GM21723 (cell line): ENCODE measurements at regions not wholly inside any gene's neighbourhood (a gene's known extent, or its start where the extent isn't known, plus 50 kb on each side); places are given as distances from the start of the nearest gene placed in this dataset.

ENCODE experiments used
- ATAC-seq: cut with Tn5 transposase; IDR thresholded peaks from one replicate; pipeline ENCODE4 v1.9.1; 2021; ENCODE audit warnings: mild to moderate bottlenecking, moderate library complexity; ENCODE audit not compliant: unreplicated experiment

DNA sequence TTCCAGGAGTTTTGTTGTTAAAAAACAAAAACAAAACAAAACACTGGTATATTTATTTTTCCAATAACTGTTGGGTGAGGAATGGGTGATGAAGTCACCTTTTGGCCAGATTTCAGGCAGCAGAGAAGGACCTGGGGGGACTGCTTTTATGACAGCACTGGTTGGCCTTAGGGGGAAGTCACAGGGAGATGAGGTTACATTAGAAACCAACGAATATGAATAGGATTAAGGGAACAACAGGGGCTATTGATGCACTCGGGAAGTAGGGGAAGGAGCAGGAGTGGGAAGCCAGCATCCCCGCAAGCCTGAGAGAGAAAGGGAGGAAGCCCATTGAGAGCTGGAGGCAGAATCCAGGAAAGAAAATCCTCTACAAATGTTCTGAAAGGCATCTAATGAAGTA is 958.4 kb downstream of the TYW1 start:
- ATAC-seq = no peak

DNA sequence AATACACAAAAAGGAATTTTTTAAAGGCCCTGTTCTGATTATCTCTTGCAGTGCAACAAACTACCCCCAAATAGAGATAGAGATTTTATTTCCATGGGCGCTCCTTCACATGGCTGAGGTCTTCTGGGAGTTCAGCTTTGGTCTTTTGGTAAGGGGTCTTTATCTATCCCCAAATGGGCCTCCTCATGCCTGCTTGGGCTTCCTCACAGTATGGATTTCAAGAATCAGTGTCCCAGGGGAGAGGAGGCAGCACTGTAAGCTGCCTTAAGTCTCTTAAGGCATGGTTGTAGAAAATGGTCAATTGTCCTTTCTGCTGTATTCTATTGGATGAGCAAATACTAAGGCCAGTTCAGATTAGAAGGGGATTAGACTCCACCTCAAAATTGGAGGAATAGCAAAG is 966.2 kb downstream of the TYW1 start:
- no peak for ATAC-seq

DNA sequence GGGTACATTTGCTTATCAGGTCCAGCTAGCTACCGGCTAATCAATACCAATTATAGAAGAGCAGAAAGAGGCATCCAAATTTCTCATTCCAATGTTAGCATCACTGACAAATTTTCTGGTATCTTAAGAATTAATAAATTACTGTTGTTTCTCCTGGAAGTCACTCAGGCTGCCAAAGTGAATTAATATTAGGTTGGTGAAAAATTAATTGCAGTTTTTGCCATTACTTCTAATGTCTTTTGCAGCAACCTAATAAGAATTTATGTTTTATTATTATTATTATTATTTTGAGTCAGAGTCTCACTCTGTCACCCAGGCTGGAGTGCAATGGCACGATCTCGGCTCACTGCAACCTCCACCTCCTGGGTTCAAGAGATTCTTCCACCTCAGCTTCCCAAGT is 979.9 kb downstream of the TYW1 start:
- ATAC-seq = no peak

DNA sequence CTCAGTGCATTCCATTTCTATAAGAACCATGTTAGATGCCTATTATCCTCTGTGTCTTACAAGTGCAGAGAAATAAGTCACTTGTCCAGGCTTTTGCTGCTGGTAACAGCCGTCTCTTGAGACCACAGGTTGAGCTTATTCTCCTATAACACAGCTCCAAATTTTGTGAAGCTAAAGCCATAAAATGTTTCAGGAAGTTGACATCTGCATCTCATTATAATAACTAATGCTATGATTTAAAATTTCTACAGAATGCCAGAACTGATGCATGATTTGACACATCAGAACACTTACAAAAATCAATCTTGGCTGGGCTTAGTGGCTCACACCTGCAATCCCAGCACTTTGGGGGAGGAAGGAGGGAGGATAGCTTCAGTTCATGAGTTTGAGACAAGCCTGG is 986.9 kb downstream of the TYW1 start:
- ATAC-seq = no peak

DNA sequence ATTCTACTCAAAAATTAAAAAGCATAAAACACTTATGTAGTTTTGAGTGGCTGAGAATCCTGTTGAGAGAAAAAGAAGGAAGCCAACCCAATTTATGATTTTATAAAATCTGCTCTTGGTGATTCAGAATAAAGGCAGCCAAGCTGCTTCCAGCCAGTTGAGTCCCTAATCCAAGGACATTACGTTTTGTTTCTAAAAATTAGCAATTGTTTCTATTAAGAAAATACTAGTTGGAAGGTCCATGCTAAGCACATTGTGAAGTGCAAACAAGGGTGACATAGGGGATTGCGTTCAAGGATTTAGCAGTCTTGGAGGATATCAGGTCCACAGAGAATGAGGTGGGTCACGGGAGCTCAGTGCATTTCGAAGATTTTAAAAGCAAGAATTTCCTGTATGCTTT is 987.7 kb downstream of the TYW1 start:
- ATAC-seq = no peak

DNA sequence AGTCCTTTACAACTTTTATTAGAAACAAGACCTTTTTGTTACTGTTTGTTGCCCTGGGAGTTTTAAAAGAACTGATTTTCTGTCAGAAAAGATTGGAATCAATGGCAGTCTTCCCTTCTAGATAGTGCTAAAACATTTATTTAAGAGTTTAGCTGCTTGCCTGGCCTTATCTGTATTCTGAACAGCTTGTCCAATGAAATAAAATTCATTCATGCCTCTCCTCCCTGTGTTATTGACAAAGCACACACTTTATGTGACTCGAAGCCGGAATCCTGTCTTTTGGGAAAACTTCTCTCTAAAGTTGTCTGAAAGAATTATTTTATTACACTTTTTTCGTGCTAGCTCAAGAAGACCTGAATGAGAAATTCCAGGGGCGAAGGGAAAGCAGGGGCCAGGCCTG is 992.5 kb downstream of the TYW1 start:
- ATAC-seq = no peak

DNA sequence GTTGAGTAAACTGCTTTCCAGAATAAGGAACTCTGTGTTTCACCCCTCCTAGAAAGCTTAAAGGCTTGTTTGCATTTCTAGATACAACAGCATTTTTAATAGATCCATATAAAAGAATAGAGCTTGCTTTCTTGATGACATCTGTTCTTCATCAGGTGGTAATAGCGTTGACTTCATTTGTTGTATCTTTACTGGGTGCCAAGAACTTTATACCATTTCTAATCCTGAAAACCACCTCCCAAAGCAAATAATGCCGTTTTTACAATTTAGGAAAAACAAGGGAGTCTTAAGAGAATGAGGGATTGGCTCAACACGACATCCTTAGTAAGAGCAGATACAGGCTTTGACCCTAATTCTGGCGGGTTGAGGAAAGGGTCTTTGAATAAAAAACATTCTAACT is 993.4 kb downstream of the TYW1 start:
- no peak for ATAC-seq

DNA sequence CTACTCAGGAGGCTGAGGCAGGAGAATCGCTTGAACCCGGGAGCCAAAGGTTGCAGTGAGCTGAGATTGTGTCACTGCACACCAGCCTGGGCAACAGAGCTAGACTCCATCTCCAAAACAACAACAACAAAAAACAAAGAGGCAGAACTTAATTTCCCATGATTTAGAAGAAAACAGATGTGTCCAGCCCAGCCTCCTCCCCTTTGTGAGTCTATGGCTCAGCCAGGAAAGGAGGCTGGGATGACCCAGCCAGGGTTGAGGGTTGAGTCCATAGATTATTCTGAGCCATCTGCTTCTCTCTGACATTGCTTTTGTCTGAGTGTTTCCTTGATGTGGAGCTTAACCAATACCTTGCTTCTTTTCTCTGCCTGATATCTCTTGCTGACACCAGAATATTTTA is 994.1 kb downstream of the TYW1 start:
- ATAC-seq = no peak

DNA sequence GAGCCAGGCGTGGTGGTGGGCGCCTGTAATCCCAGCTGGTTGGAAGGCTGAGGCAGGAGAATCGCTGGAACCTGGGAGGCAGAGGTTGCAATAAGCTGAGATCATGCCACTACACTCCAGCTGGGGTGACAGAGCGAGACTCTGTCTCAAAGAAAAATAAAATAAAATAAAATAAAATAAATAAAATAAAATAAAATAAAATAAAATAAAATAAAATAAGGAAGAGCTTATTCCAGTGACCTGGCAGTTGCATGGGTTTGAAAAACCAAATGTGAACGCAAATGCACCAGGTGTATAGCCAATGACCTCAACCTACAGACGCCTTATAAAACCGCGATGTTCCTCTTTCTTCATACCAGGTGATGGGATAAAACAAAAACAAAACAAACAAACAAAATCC is 995.7 kb downstream of the TYW1 start:
- ATAC-seq = no peak

DNA sequence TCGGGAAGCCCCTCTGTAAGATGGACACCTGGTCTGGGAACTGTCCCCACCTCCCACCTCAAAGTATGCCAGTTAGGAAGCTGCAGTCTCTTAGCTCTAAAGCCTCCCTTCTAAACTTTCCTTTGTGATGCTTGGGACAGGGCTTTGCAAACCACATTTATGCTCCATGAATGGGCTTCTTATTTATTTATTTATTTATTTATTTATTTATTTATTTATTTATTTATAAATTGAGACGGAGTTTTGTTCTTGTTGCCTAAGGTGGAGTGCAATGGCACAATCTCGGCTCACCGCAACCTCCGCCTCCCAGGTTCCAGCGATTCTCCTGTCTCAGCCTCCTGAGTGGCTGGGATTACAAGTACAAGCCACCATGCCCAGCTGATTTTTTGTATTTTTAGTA is 1009.4 kb downstream of the TYW1 start:
- ATAC-seq = no peak

DNA sequence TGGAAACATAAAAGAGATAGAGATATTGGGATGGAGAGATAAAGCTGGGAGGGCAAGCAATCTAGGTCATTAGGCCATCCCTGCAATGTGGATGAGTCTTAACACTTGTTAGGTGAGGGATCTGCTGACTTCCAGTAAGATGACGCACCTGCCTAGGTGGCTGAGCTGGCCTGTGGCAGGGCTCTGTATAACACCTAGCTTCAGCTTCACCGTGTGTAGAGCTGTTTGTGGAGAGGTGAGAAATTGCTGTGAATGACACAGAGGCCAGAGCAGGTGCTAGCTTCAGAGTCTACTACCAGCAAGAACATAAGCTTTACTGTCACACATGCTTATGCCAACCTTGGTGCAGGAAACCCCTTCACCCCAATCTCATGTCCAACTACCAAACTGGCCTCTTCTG is 1010.0 kb downstream of the TYW1 start:
- ATAC-seq = no peak

DNA sequence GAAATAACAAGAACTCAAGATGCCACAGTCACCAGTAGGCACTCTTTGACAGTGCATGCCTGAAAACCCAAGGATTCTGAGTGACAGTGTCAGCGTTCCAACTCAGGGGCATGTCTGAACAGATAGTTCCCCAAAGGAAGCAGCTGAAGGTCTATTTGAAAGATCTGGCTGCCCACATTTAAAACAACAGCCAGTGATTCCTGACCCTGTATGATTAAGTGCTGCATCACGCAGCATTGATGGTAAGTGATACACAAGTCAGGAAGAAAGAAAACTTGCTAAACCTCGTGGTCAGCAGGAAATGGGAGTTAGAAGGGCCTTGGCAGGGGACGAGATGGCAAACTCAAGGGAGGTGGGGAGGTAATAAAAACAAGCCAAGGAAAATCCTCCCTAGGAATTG is 1013.1 kb downstream of the TYW1 start:
- no peak for ATAC-seq

DNA sequence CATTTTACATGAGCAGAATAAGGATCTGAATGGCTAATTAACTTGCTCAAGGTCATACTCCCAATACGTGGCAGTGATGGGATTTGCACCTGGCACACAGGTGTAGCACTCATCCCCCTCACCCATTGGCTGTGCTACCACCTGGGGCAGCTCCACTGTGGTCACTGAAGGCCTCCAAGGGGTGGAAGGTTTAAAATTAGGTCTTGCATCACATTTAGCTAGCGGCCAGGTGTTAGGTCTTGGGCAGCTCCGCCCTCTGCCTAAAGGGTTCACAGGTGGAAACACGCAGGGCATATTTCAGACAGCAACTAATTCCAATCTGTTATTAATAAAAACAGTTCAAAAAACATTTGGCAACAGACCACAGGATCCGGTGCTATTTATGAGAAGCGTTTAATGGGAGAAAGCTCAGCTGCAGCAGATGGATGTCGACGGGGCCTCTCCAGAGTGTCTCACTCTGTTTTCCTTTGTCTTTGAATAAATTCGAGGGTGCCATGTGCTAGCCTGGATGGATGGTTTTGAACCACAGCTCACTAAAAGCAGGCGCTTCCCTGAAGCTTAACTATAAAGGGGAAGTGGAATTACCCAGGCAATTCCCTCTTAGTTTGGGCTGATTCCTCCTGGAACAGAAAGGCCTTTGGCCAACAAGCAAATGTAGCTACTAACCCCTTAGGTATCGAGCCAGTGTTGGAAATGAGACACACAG is 1017.6 kb downstream of the TYW1 start:
- no peak for ATAC-seq

DNA sequence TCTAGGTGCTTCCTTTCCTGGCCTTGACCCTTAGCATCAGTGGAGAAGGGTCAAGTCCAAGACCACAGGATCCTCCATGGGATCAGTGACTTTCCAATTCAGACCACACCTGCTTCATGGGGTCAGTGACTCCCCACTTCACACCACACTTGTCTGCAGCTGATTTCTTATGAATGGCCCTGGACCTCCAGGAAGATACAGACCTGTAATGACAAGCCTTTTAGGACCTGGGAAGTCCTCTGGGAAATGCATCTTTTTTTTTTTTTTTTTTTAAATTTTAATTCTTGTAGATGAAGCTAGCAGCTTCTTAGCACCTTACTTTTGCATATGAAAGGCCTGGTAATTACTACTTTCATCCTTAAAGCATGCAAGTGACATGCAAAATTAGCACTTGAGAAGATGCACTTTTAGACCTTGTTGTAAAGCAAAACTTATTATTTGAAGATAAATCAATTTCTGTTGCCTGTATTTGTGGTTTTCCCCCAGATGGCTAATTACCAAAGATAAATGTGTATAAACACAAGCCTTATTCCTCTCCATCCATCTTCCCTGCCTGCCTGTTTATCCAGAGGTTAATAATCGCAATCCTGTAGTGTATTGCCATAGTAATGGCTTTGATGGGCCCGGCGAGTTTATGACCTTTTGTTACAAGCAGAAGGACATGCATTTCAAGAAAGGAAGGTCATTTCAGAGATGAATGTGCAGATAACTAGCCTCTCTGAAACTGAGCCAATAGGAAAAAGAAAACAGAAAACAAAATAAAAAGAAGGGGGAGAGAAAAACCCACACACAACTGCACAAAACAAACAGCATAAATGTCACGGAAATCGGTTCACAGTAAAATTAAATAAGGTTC is 1018.7 kb downstream of the TYW1 start:
- no peak for ATAC-seq

DNA sequence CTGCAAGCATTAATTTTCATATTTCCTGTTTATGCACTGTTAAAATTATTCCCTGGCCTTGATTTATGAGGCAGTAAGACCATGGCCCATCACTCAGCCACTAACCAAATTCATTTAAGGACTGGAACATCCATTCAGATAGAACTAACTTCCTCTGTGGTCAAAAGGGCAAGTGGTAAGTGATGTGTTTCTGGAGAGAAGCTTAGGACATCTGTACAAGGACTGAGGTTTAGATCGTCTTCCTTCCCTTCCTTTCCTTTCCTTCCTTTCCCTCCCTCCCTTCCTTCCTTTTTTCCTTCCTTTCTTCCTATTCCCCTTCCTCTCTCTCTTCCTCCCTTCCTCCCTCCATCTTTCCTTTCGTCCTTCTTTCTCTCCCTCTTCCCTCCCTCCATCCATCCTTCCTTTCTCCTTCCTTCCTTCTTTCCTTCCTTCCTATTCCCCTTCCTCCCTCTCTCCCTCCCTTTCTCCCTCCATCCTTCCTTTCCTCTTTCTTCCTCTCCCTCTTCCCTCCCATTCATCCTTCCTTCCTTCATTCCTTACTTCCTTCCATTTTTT is 1019.4 kb downstream of the TYW1 start:
- no peak for ATAC-seq

DNA sequence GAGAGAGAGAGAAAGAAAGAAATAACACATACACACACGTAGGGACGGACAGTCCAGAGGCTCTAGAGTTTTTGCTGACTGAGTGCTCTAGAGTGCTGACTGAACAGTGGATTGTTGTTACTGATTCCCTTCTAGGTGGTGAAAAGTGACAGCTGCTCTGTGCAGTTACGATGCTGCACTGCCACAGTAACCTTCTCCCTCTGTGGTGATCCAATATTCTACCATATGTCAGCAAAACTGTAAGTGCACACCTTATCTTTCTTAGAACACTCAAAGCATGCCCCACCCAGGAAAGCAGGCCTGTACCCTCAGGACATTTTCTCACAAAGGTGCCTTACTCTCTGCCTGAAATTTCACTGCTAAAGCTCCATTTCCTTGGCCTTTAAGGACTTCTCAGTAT is 1023.5 kb downstream of the TYW1 start:
- no peak for ATAC-seq

DNA sequence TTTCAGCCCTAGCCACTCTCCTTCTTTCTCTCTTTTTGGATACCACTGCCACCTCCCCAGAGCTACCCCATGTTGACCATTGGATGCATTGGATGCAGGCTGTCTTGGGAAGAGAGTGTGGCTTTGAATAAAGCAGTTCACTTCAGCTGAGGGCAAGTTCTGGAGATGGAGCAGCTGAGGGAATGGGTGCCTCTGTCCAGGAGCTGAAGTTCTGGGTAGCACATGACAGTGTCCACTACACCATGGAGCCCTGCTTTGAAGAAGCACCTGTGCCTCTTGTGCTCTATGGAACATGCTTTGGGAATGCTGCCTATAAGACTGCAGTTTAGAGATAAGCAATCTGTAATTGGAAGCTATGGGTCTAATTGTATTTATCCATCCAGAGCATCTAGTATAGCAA is 1028.7 kb downstream of the TYW1 start:
- ATAC-seq = no peak

DNA sequence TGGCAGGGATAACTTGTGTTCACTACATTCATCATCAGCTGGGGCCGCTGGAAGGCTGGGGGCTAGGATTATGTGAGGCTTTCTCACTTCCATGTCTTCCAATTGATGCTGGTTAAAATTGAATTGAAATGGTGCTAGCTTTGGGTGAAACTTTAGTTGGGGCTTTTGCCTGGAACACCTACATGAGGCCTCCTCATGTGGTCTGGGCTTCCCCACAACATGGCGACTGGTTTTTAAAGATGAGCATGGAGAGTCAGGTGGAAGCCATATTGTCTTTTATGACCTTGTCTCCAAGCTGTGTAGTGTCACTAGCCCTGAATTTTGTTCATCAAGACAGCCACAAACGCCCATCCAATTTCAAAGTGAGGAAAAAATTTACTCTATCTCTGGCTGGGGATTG is 1033.9 kb downstream of the TYW1 start:
- no peak for ATAC-seq

DNA sequence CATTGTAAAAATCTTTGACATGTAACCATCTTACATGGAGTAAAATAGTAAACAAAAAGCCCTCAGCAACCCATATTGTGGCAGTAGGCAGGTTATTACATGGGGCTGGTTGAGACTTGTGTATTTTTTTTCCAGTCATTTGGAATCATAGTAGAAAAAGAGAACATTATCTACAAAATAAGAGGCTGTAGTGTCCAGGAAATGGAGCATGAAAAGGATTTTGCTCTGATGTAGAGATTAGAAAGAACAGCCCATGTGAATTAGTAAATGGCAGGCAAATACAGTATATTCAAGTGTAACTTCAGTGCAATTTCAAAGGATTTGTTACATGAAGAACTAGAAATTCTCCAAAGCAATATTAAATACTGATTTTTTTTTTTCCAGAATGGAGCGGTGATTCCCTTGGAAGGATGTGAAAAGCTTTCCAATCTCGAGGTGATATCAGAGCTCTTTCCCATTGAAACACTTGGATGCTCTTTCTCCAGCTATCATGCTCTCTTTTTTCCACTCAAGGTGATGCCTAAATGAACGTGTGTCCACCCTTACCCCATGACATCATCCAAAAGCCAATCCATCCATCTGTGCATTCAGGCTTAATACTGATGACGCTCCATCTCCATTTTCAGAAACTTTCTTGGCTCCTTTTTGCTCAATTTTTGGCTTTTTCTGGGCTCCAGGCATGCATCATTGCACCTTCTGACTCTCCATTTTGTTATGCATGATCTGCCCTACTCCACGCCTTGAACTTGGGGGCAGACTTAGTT is 1034.7 kb downstream of the TYW1 start:
- no peak for ATAC-seq

DNA sequence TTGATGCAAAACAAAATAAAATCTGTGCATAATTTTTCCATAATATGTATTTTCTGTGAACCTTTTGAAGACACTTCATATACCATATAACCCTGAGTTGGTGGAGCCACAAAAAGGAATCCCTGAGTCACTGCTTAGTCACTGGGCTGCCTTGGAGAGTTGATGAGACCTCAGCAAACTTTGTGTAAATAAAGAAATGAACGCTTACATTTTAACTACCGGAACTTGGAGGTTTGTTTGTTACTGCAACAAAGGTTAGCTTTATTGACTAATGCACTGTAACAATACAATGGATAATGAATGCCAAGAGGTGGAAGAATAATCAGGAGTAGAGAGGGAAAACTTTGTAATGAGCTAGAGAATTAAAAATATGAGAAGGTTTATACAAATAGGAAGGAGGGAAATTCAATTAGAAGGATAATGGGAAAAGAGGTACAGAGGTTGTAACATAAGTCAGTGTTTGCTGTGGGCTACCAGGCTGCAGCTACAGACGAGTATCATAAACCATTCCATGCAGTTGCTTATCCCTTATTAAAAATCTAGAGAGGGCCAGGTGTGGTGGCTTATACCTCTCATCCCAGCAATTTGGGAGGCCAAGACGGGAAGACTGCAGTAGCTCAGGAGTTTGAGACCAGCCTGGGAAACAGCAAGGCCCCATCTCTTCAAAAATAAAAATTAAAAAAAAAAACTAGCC is 1042.1 kb downstream of the TYW1 start:
- no peak for ATAC-seq

DNA sequence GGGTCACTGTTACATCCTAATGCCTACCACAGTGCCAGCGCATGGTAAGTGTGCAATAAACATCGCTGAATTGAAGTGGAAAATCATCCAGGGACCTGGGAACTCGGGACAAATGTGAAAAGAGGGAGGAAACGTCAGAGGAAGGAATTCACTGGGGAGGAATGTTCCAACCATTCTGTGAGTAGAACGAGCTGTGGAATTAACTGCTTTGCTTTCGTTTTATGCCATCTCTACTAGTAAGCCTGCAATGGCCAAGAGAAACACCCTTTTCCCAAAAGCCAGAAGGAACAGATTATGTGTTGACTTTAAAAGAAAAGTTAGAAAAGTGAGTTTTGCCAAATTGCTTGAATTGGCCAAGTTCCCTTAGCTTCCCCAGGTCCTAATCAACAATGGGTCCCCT is 1044.9 kb downstream of the TYW1 start:
- ATAC-seq = no peak
